ENCODE measurements at regions not wholly inside any gene's neighbourhood (a gene's known extent, or its start where the extent isn't known, plus 50 kb on each side); places are given as distances from the start of the nearest gene placed in this dataset.

DNA sequence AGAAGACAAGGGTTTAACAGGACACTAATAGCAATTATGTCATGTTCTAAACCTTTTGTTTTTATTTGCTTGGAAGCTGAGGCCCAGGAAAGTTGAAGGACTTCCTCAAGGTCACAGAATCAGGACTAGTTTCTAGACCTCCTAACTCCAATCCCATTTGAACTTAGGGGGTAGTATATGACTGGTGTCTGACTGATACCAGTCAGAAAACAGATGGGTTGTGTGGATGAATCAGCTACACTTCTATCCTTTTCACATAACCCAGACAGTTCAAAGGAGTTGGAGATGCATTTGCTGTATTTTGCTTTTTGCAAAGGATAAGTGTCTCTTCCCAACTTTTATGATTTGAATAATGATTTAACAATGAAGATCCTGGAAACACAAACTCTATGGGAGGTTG lies 322.5 kb downstream of the HLX start:
- DNase-seq (ENCODE audit: low spot score), result no peak

GRCh38 chr1:221203224-221204054 lies 324.2 kb downstream of the HLX start:
- peak; percentile 54 for DNase-seq (ENCODE audit: low spot score)

- DNase-seq (ENCODE audit: low spot score), result no peak
Observed at GRCh38 chr1:221204055-221204833, 325.0 kb downstream of the HLX start.

DNA sequence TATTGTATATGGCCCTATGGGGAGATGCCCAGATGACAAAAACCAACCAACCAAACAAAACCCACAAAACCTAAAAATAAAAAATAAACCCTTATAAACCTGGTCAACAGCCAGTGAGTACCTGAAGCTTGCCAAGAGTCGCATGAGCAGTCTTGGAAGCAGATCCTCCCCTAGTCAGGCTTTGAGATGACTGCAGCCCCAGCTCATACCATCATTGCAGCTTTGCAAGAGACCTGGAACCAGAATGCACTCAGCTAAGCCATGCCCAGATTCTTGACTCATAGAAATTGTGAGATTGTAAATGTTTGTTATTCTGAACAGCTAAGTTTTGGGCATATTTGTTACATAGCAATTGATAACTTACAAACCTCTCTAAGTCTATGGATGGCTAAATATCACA lies 326.8 kb downstream of the HLX start:
- DNase-seq (ENCODE audit: low spot score), result no peak

DNA sequence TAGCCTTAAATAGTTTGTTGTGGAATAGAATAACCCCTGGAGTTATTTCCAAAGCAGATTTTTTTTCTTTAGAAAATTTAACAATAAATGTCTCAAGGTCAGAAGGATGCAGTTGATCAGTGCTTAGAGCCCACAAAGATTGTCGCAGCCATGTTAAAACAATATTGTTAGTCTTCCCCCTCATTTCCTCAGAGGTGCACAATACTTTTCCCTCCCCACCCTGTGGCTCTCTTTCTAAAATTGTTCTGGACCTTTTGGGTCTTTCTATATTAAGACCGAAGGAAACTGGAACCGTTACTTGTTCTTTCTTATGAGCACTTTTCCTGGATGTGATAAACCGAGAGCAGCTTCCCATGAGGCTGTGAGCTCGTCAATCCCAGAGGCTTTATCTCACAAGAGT lies 333.7 kb downstream of the HLX start:
- no peak for DNase-seq (ENCODE audit: low spot score)

GRCh38 chr1:221217029-221217428 lies 337.8 kb downstream of the HLX start:
- DNase-seq (ENCODE audit: low spot score), result no peak

DNA sequence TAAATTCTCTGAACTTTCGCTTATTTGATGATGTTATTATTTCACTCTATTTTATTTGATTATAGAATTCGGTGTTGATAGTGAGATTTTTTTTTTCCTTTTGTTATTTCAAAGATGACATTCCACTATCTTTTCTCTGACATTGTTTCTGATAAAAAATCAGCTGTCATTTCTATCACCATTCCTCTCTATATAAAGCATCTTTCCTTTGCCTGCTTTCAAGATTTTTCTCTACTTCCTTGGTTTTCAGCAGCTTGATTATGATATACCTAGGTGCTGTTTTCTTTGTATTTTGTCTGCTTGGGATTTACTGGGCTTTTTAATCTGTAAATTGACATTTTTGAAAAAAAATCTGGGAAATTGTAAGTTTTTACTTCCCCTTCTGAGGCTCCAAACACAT lies 344.0 kb downstream of the HLX start:
- no peak for DNase-seq (ENCODE audit: low spot score)

- no peak for DNase-seq (ENCODE audit: low spot score)
Observed at GRCh38 chr1:221227460-221227859, 348.2 kb downstream of the HLX start.

DNA sequence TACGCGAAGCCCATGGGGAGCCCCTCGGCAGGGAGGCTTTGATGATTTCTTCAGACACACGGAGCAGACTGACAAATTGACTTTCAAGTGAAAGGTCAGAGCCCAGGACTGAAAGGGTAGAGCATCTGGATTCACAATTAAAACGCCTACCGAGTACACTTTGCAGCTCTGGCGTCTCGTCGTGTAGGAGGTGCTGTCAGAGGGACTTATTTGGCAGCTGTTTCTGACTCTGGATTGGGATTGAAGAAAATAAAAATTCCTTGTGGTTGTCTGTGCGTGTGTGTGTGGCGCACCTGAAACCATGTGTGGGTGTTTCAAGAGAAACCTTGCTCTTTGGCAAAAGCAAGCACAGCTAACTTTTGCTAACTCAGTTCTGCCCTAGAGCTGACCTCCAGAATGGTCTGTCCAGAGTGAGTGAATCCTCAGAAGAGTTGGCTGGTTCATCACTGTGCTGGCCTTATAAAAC lies 348.7 kb downstream of the HLX start:
- DNase-seq (ENCODE audit: low spot score), result no peak

DNA sequence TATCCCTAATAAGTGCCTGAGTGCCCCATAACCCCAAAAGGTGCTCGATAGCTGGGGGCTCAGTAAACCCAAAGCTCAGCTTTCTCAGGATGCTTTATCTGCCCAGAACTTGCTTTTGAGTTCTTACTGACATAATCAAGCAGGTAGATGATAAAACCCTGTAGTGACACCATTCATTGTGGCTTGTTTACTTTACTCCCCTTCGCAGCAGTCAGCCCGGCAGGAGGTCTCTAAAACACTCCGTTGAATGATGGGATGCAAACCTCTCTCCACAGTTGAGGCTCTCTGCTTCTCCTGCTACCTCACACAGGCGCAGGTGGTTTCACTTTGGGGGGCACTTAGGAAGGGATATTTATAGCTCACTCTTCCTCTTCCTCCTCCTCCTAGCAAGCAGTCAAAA lies 349.4 kb downstream of the HLX start:
- no peak for DNase-seq (ENCODE audit: low spot score)

DNA sequence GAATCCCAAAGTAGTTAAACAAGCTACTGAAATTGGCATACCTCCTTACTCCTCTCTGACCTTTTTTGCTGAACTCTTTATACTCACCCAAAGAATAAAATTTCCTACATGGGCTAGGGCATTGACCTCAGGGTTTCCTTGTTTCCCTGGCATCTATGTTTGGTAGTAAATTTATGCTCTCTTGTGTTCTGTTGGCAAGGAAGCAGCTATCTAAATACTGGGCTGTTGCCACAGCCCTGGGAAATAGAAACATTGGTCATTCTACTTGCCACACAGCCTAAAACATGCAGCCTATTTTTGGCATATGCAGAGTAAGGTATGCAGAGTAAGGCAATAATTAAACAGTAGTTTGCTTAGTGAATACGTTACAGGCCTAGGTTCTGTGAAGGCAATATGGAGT lies 351.4 kb downstream of the HLX start:
- no peak for DNase-seq (ENCODE audit: low spot score)

DNA sequence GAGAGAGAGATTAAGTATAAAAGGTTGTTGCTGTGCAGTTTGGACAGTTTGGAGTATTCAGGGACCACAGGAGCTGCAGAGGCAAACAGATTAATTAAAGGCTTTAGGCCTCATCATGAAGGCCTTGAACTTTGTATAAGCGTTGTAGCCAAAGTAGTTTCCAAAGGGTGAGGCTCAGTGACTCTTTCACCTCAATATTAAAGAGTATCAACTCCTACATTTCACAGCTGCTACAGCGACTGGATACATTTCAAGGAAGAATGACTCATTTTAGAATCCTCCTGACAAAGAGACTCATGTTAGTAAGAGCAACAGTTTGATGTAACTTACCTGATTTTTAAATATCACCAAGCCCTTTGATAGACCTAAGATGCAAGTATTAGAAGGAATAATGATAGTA lies 355.5 kb downstream of the HLX start:
- no peak for DNase-seq (ENCODE audit: low spot score)

GRCh38 chr1:221237587-221237986 lies 358.3 kb downstream of the HLX start:
- DNase-seq (ENCODE audit: low spot score), result no peak

GRCh38 chr1:221239181-221239580 lies 359.9 kb downstream of the HLX start:
- DNase-seq (ENCODE audit: low spot score), result no peak

DNA sequence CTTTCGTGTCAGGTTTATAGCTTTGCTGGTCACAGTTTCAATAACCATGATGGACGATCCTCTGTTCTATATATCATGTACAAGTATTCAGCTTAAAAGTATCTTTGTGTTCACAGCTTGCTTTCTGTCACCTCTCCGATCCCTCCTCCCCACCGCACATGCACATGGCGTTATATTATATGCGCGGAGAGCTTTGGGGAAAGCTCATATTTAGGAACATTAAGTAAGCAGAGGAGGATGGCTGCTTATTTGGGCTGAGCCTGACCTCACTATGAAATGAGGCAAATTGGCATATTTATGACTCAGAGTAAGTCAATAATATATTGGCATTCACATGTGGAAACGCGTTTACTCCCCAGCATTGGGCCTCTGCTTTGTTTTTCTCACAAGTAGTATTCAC lies 360.5 kb downstream of the HLX start:
- no peak for DNase-seq (ENCODE audit: low spot score)

GRCh38 chr1:221240690-221241089 lies 361.4 kb downstream of the HLX start:
- DNase-seq (ENCODE audit: low spot score), result no peak

DNA sequence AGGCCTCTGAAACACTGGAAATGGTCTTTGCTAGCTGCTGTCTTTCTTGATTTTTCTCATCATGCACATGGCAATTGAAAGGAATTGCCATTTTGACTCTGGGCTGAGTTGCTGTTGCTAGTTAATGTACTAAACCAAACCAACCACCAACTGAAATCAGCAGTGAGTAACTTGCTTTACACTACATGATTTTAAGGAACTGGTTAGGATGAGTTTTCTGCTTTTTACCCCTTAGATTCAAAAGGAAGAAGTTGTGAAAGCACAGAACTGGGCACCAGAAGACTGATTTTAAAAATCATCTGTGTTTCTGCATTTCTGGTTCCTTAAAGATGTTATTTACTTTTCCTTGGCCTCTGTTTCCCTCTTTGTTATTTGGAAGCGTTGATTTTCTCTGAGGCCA lies 361.9 kb downstream of the HLX start:
- DNase-seq (ENCODE audit: low spot score), result no peak

GRCh38 chr1:221241592-221241991 lies 362.3 kb downstream of the HLX start:
- DNase-seq (ENCODE audit: low spot score), result no peak

GRCh38 chr1:221246067-221246466 lies 366.8 kb downstream of the HLX start:
- DNase-seq (ENCODE audit: low spot score), result no peak

DNA sequence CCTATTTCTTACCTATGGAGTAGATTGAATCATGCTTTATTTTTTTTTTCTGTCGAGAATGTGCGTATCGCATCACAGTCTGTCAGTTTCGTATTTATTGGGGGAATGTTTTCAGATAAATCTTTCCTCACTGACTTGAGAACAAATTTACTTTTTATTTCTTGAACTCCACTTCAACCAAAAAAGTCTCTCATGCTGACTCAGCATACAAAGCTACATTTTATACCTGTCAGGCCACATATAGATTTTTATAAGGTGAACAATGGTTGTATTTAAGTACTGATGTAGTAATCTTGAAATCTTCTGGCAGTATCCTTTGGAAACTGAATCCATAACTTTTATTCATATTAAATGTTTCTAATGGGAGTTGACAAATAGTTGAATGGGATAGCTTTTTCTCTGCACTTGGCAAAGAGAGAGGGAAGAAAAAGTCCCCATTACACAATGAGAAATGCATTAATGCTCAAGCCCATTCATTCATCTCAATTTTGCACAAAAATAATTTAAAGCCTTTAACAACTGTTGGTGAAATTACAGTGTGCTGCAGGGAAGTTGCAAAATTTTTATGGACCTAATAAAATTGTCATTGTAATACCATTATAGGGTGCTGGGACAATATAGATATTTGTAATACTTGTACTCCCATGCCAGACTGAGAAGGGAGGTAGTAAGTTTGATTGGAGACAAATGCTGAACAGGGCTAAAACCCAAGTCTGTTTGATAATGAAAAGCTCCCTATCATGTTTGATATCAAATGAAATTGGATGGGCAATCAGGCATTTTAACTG lies 367.6 kb downstream of the HLX start:
- no peak for DNase-seq (ENCODE audit: low spot score)

GRCh38 chr1:221251580-221251979 lies 372.3 kb downstream of the HLX start:
- DNase-seq (ENCODE audit: low spot score), result no peak

DNA sequence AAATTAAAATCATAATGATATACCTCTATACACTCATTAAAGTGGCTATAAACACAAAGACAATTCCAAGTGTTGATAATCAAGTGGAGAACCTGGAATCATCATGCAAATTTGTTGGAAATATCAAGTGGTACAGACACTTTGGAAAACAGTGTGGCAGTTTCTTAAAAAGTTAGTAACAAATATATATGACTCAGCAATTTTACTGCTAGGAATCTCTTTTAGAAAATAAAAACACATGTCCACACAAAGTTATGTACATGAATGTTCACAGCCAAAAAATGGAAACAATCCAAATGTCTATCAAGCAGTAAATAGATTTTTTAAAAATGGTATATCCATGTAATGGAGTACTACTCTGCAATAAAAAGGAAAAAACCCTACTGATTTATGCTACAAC lies 375.6 kb downstream of the HLX start:
- DNase-seq (ENCODE audit: low spot score), result no peak

GRCh38 chr1:221256773-221257172 lies 377.5 kb downstream of the HLX start:
- DNase-seq (ENCODE audit: low spot score), result no peak
